Panc1 (cell line): ENCODE measurements at regions not wholly inside any gene's neighbourhood (a gene's known extent, or its start where the extent isn't known, plus 50 kb on each side); places are given as distances from the start of the nearest gene placed in this dataset.

Source experiments
- CTCF ChIP-seq: fragments of 450-650 bp; IDR thresholded peaks from 2 replicates; pipeline ENCODE4 v1.5.1; 2017; ENCODE audit warnings: mild to moderate bottlenecking
- POLR2AphosphoS5 ChIP-seq: IDR thresholded peaks from 2 replicates; pipeline ENCODE4 v1.6.1; 2012; ENCODE audit warnings: mild to moderate bottlenecking, low read depth, low read length, moderate library complexity
- REST ChIP-seq, 2 experiments: IDR thresholded peaks; 2 replicates each; pipeline ENCODE4 v1.6.1; 2011 to 2012; ENCODE audit warnings: low read depth in 2 of 2, control low read depth in 1 of 2, low read length in 1 of 2, mild to moderate bottlenecking in 1 of 2, moderate library complexity in 1 of 2; ENCODE audit not compliant: insufficient read depth in 1 of 2

DNA sequence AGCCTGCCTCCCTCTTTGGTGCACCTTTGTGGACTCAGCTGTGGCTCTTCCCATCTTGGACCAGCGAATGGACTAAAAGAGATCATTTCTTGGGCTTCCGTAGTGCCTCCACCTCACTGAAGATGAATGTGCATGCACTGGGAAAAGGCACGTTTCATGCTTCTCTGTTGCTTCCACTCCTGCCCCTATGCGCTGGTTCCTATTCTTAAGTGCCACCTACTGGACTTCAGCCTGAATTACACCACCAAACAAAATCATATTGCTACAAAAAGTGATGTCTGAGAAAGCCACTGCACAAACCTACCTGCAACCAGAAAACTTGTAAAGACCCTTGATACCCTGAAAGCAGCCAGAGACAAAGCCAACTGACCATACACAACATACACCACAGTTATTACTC, 695.6 kb downstream of the TSN start:
- TF ChIP-seq CTCF (peak; percentile 64), REST (IDR thresholded peaks at IDR 0.05; ENCODE audit: insufficient read depth in 1 of 2, low read depth in 2 of 2, low read length in 1 of 2) (no peak), POLR2AphosphoS5 (no peak)
